ENCODE measurements at regions not wholly inside any gene's neighbourhood (a gene's known extent, or its start where the extent isn't known, plus 50 kb on each side); places are given as distances from the start of the nearest gene placed in this dataset.

DNA sequence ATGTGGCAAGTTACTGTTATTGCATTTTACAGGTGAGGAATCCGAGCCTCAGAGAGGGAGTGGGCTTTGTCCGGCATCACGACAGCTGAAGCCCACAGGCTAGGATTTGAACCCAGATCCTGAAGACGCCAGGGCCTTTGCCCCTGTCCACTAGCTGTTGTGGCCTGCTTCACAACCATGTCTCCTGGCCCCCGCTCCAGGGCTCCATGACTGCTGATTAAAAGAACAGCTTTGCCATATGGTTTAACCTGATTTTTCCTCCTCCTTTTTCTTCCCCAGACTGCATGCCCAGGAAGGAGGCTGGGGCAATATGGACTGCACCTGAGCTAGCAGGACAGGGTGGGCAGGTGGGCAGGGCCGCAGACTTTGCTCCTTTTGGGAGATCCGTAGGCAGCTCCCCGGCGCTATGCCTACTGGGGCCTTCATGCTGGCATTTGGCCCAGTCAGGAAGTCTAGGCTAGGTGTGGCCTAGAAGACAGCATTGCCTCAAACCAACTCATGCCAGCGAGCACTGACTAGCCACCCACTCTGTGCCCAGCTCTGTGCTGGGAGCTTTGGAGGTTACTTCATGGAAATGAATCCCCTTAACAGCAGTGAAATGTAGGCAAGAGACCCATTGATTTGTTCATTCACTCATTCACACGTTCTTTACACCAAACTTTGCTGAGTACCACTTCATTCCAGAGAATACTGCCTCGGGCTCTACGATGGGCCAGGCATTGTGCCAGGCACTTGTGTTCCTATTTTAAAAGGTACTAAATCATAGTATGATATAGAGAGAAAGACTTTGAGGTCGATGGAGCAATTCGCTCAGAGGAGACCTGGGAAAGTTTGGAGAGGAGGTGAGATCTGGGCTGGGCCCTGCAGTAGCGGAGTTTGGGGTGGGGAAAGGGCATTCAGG, 94.3 kb upstream of the CPEB4 start:
- no peak overlapping the region for H3K4me3 ChIP-seq
- peak; percentile 83 for DNase-seq (ENCODE audit: low read depth, low spot score)
- no peaks in the 10 kb centered on the region for H3K36me3 ChIP-seq (ENCODE audit: insufficient read depth, low read length)
- TF ChIP-seq FOXP2 (optimal IDR thresholded peaks at IDR 0.05; ENCODE audit: control extremely low read depth, extremely low read length, insufficient read depth) (no peak), EZH2 (IDR thresholded peaks at IDR 0.05) (no peak), POLR2AphosphoS5 (IDR thresholded peaks at IDR 0.05; ENCODE audit: borderline replicate concordance, low read depth, low read length) (peak; percentile 29; the same call in 1 of the 2 replicates)
- H3K9me3 ChIP-seq (ENCODE audit: low read depth, low read length), result no peaks in the 10 kb centered on the region
- no peak overlapping the region for H3K9ac ChIP-seq (ENCODE audit: insufficient read length)
- no peak overlapping the region for H3K27ac ChIP-seq

DNA sequence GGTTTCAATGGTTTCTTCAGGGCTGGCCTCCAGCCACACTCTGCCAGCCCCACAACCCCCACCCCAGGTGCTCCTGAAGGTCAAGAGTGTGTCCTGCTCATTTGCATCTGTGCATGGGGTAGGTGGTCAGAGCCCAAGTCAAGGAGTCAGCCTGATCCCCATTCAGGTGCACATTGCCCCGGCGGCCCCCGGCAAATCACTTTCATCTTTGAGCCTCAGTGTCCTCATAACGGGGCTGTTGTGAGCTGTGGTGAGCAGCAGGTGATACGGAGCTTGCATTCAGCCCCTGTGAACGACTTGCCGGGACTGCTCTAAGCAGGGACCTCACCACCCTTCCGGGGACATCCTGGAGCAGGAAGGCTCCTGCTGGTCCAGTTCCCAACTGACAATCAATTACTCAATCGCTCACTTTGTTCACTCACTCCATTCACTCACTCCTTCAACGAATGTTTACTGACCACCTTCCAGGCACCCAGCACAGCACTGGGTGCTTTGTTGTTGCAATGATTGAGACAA, 93.2 kb upstream of the CPEB4 start:
- Histone ChIP-seq H3K4me3 (no peak overlapping the region), H3K36me3 (ENCODE audit: insufficient read depth, low read length) (no peaks in the 10 kb centered on the region), H3K9me3 (ENCODE audit: low read depth, low read length) (no peaks in the 10 kb centered on the region), H3K27ac (no peak overlapping the region), H3K9ac (ENCODE audit: insufficient read length) (no peak overlapping the region)
- TF ChIP-seq POLR2AphosphoS5 (IDR thresholded peaks at IDR 0.05; ENCODE audit: borderline replicate concordance, low read depth, low read length) (no peak), EZH2 (IDR thresholded peaks at IDR 0.05) (no peak), FOXP2 (optimal IDR thresholded peaks at IDR 0.05; ENCODE audit: control extremely low read depth, extremely low read length, insufficient read depth) (no peak)
- DNase-seq (ENCODE audit: low read depth, low spot score), result no peak

DNA sequence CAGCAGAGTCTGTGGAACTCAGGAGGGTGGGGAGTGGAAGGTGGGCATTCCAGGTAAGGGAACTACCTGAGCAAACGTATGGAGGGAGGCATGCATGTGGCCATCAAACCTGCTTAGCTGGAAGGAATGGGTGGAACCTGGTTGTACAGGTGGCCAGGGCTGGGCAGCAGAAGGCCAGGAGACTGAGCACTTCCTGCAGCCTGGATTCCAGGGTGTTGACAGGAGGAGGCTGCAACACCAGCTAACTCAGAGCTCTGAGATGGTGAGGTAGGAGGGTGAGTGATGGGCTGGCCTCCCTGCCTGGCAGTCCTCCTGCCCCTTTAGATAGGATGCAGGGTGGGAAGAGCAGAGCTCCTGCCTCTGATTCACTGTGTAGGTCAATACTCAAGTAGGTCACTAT, 92.5 kb upstream of the CPEB4 start:
- Histone ChIP-seq H3K4me3 (no peak overlapping the region), H3K36me3 (ENCODE audit: insufficient read depth, low read length) (no peaks in the 10 kb centered on the region), H3K27ac (no peak overlapping the region), H3K9ac (ENCODE audit: insufficient read length) (no peak overlapping the region), H3K9me3 (ENCODE audit: low read depth, low read length) (no peaks in the 10 kb centered on the region)
- no peak for TF ChIP-seq FOXP2 (optimal IDR thresholded peaks at IDR 0.05; ENCODE audit: control extremely low read depth, extremely low read length, insufficient read depth)
- TF ChIP-seq EZH2 (IDR thresholded peaks at IDR 0.05), result no peak
- TF ChIP-seq POLR2AphosphoS5 (IDR thresholded peaks at IDR 0.05; ENCODE audit: borderline replicate concordance, low read depth, low read length), result no peak
- no peak for DNase-seq (ENCODE audit: low read depth, low spot score)

DNA sequence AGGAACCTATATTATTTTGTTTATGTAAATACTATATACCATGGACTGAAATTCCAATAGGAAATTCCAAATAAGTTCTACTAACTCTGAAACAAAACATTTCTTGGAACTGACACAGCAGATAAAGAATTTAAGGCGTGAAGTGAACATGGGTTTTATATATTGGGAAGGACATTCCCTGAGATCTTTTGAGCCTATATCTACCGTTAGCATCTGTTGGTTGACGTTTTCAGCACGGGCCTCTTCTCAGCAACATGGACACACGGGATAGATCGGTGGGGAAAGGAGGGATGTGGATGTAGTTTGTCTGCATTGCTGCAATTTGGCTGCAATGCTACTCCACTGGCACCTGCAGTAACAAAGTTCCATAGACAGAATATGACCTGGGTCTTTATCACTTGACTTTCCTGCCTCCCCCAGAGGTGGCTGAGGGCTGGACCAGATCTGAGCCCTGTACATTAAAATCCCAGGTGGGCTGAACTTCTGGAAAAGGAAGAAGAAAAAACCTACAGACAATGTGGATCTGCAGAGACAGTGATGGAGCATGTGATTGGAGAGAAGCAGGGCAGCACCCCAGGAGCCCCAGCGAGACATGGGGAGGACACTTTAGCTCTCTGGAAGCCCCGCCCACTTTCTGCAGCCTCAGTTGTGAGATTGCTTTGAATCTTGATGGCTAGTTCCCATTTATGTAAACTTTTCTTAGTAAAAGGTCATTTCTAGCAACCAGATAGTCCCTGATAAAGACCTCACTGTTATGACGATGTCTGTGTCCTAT, 91.2 kb upstream of the CPEB4 start:
- Histone ChIP-seq H3K27ac (no peak overlapping the region), H3K4me3 (no peak overlapping the region), H3K9me3 (ENCODE audit: low read depth, low read length) (no peaks in the 10 kb centered on the region), H3K36me3 (ENCODE audit: insufficient read depth, low read length) (no peaks in the 10 kb centered on the region), H3K9ac (ENCODE audit: insufficient read length) (no peak overlapping the region)
- TF ChIP-seq POLR2AphosphoS5 (IDR thresholded peaks at IDR 0.05; ENCODE audit: borderline replicate concordance, low read depth, low read length) (no peak), FOXP2 (optimal IDR thresholded peaks at IDR 0.05; ENCODE audit: control extremely low read depth, extremely low read length, insufficient read depth) (no peak), EZH2 (IDR thresholded peaks at IDR 0.05) (no peak)
- no peak for DNase-seq (ENCODE audit: low read depth, low spot score)

DNA sequence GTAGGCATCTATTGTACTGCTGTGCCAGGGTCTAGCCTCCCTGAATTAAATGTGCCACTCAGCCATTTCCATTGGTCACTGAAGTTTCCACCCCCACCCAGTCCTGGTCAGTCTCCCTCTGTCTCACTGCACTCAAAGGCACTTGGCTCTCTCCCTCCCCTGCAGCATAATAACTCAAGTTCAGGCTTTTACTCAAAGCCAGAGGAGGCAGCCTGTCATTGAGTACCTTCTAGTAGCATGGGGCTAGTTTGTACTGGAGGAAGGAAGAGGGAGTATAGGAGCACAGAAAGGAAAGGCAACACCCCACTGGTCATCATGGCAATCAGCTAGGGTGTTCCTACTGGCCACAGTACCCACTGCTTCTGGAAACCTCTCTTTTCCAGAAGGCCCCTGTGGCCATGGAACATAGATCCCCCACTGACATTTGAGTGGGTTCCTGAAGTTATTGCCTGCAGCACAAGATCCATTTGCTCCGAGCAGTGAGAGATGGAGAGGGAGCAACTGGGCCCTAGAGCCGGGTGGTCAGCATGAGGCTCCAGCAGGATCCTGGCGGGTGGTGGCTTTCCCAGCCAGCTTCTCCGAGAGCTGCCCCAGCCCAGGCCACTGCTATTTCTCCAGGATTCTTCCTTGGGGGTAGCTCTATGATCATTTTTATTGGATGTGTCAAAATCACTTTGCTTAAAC, 89.9 kb upstream of the CPEB4 start:
- no peaks in the 10 kb centered on the region for H3K9me3 ChIP-seq (ENCODE audit: low read depth, low read length)
- TF ChIP-seq FOXP2 (optimal IDR thresholded peaks at IDR 0.05; ENCODE audit: control extremely low read depth, extremely low read length, insufficient read depth) (no peak), POLR2AphosphoS5 (IDR thresholded peaks at IDR 0.05; ENCODE audit: borderline replicate concordance, low read depth, low read length) (no peak), EZH2 (IDR thresholded peaks at IDR 0.05) (no peak)
- no peak for DNase-seq (ENCODE audit: low read depth, low spot score)
- H3K27ac ChIP-seq, result no peak overlapping the region
- H3K36me3 ChIP-seq (ENCODE audit: insufficient read depth, low read length), result no peaks in the 10 kb centered on the region
- H3K4me3 ChIP-seq, result no peak overlapping the region
- H3K9ac ChIP-seq (ENCODE audit: insufficient read length), result no peak overlapping the region

DNA sequence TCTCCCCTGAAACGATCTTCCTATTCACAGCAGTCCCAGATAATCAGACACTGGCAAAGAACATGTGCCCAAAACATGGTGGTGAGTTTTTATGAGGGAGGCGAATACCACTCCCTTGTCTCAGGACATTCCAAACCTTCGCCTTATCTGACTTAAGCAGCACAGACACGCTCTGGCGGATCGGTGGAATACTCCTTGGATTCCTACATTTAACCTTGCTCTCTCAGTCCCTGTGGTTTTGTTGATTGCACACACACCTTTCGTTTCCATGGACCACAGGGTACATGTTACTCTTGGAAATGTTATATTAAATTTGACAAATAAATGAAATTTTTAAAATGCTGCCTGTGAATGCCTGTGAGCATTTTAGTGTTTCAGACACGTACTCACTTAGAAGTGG, 87.8 kb upstream of the CPEB4 start:
- Histone ChIP-seq H3K4me3 (no peak overlapping the region), H3K9ac (ENCODE audit: insufficient read length) (no peak overlapping the region), H3K36me3 (ENCODE audit: insufficient read depth, low read length) (no peaks in the 10 kb centered on the region), H3K9me3 (ENCODE audit: low read depth, low read length) (no peaks in the 10 kb centered on the region), H3K27ac (no peak overlapping the region)
- no peak for DNase-seq (ENCODE audit: low read depth, low spot score)
- TF ChIP-seq POLR2AphosphoS5 (IDR thresholded peaks at IDR 0.05; ENCODE audit: borderline replicate concordance, low read depth, low read length), result no peak
- TF ChIP-seq FOXP2 (optimal IDR thresholded peaks at IDR 0.05; ENCODE audit: control extremely low read depth, extremely low read length, insufficient read depth), result no peak
- no peak for TF ChIP-seq EZH2 (IDR thresholded peaks at IDR 0.05)

DNA sequence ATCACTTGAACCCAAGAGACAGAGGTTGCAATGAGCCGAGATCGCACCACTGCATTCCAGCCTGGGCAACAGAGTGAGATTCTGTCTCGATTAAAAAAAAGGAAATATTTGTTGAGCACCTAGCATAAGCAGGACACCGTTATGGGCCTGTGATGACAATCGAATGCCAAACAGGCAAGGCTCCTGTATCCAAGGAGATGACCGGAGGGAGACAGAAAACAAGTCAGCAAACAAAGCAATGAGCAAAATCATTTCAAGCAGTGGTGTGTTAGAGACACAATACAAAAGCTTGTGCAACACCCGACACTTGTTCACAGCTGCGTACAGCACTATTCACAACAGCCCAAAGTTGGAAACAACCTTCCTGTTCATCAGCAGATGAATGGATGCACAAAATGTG, 87.1 kb upstream of the CPEB4 start:
- Histone ChIP-seq H3K27ac (no peak overlapping the region), H3K36me3 (ENCODE audit: insufficient read depth, low read length) (no peaks in the 10 kb centered on the region), H3K9me3 (ENCODE audit: low read depth, low read length) (no peaks in the 10 kb centered on the region), H3K9ac (ENCODE audit: insufficient read length) (no peak overlapping the region), H3K4me3 (no peak overlapping the region)
- no peak for DNase-seq (ENCODE audit: low read depth, low spot score)
- TF ChIP-seq POLR2AphosphoS5 (IDR thresholded peaks at IDR 0.05; ENCODE audit: borderline replicate concordance, low read depth, low read length), result no peak
- no peak for TF ChIP-seq EZH2 (IDR thresholded peaks at IDR 0.05)
- TF ChIP-seq FOXP2 (optimal IDR thresholded peaks at IDR 0.05; ENCODE audit: control extremely low read depth, extremely low read length, insufficient read depth), result no peak

Measured in SK-N-MC (cell line).